WTC11 (cell line): ENCODE measurements at regions not wholly inside any gene's neighbourhood (a gene's known extent, or its start where the extent isn't known, plus 50 kb on each side); places are given as distances from the start of the nearest gene placed in this dataset.

Experiments used
- ATAC-seq: fragments of 200-7000 bp; cut with Tn5 transposase; 2 replicates; pipeline ENCODE4 v1.10.0; 2021; ENCODE audit warnings: mild to moderate bottlenecking, moderate library complexity
- CTCF ChIA-PET: fragments of 300-600 bp; sonication (Branson Sonifier 250); formaldehyde crosslinking; loops from one replicate; lab custom pipeline; 2021; ENCODE audit warnings: antibody characterized with exemption; lab: Charles Lee
- POLR2A ChIA-PET: fragments of 350-600 bp; sonication (Branson Sonifier 250); formaldehyde crosslinking; loops from one replicate; lab custom pipeline; 2021; ENCODE audit warnings: antibody characterized with exemption; lab: Charles Lee
- DNase-seq: peaks from one replicate; pipeline ENCODE4 v3.0.0; 2021; ENCODE audit warnings: low spot score
- H3K27ac Mint-ChIP-seq: 2 replicates; pipeline ENCODE4 v1.8.0; 2021; ENCODE audit warnings: mixed read lengths
- H3K27me3 Mint-ChIP-seq: 2 replicates; pipeline ENCODE4 v1.8.0; 2021; ENCODE audit warnings: low read depth, mild to moderate bottlenecking, moderate library complexity, mixed read lengths
- H3K36me3 Mint-ChIP-seq: 2 replicates; pipeline ENCODE4 v1.8.0; 2021; ENCODE audit warnings: mixed read lengths
- H3K4me1 Mint-ChIP-seq: 2 replicates; pipeline ENCODE4 v1.8.0; 2022; ENCODE audit warnings: mixed read lengths
- H3K4me3 Mint-ChIP-seq: 2 replicates; pipeline ENCODE4 v1.8.0; 2021; ENCODE audit warnings: mild to moderate bottlenecking, moderate library complexity, mixed read lengths
- H3K9me3 Mint-ChIP-seq: 2 replicates; pipeline ENCODE4 v1.8.0; 2021; ENCODE audit warnings: mixed read lengths
- CREM ChIP-seq: sonication (generic); formaldehyde crosslinking; IDR thresholded peaks from 2 replicates; pipeline ENCODE4 v1.8.1; 2022; ENCODE audit warnings: mild to moderate bottlenecking, missing genetic modification reagents, moderate library complexity
- ELF4 ChIP-seq: sonication (generic); formaldehyde crosslinking; IDR thresholded peaks from 2 replicates; pipeline ENCODE4 v1.8.1; 2022; ENCODE audit warnings: low read depth, mild to moderate bottlenecking, moderate library complexity, missing genetic modification reagents
- EMX1 ChIP-seq: fragments of 250-450 bp; sonication (Bioruptor Pico); IDR thresholded peaks from 2 replicates; pipeline ENCODE4 v1.8.0; 2021; ENCODE audit warnings: mild to moderate bottlenecking
- FOXJ3 ChIP-seq: sonication (generic); formaldehyde crosslinking; IDR thresholded peaks from 2 replicates; pipeline ENCODE4 v1.9.0; 2021; ENCODE audit warnings: missing genetic modification reagents, mild to moderate bottlenecking, borderline replicate concordance
- FOXP4 ChIP-seq: sonication (generic); formaldehyde crosslinking; IDR thresholded peaks from 2 replicates; pipeline ENCODE4 v1.8.0; 2022; ENCODE audit warnings: mild to moderate bottlenecking, missing genetic modification reagents
- GTF2I ChIP-seq: fragments of 250-450 bp; sonication (Bioruptor Pico); conservative IDR thresholded peaks from 2 replicates; pipeline ENCODE4 v1.4.0; 2021; ENCODE audit warnings: mild to moderate bottlenecking
- HMGXB4 ChIP-seq: sonication (generic); formaldehyde crosslinking; IDR thresholded peaks from 2 replicates; pipeline ENCODE4 v1.8.1; 2023; ENCODE audit warnings: mild to moderate bottlenecking, moderate library complexity, missing genetic modification reagents
- JUN ChIP-seq: sonication (generic); formaldehyde crosslinking; IDR thresholded peaks from 2 replicates; pipeline ENCODE4 v1.8.0; 2023; ENCODE audit warnings: mild to moderate bottlenecking, missing genetic modification reagents
- NFATC4 ChIP-seq: fragments of 250-450 bp; sonication (Bioruptor Pico); IDR thresholded peaks from 2 replicates; pipeline ENCODE4 v1.9.0; 2021; ENCODE audit warnings: mild to moderate bottlenecking
- NFYB ChIP-seq: sonication (generic); formaldehyde crosslinking; conservative IDR thresholded peaks from 2 replicates; pipeline ENCODE4 v1.8.0; 2022; ENCODE audit warnings: low read depth, missing genetic modification reagents
- SMAD3 ChIP-seq: sonication (generic); formaldehyde crosslinking; IDR thresholded peaks from 2 replicates; pipeline ENCODE4 v1.8.0; 2022; ENCODE audit warnings: missing genetic modification reagents, mild to moderate bottlenecking, borderline replicate concordance
- SMAD4 ChIP-seq: sonication (generic); formaldehyde crosslinking; IDR thresholded peaks from 2 replicates; pipeline ENCODE4 v1.8.0; 2022; ENCODE audit warnings: mild to moderate bottlenecking, missing genetic modification reagents
- ZBTB43 ChIP-seq: sonication (generic); formaldehyde crosslinking; IDR thresholded peaks from 2 replicates; pipeline ENCODE4 v1.8.1; 2023; ENCODE audit warnings: mild to moderate bottlenecking, missing genetic modification reagents
- ZMAT4 ChIP-seq: fragments of 250-450 bp; sonication (Bioruptor Pico); IDR thresholded peaks from 2 replicates; pipeline ENCODE4 v1.9.0; 2021; ENCODE audit warnings: mild to moderate bottlenecking
- ZNF121 ChIP-seq: sonication (generic); formaldehyde crosslinking; IDR thresholded peaks from 2 replicates; pipeline ENCODE4 v1.8.0; 2023; ENCODE audit warnings: missing genetic modification reagents
- ZNF138 ChIP-seq: sonication (generic); formaldehyde crosslinking; conservative IDR thresholded peaks from 2 replicates; pipeline ENCODE4 v1.8.1; 2022; ENCODE audit warnings: mild to moderate bottlenecking, moderate library complexity, missing genetic modification reagents
- ZNF416 ChIP-seq: fragments of 250-450 bp; sonication (Bioruptor Pico); IDR thresholded peaks from 2 replicates; pipeline ENCODE4 v1.9.0; 2021; ENCODE audit warnings: mild to moderate bottlenecking, inconsistent platforms
- ZNF512 ChIP-seq: sonication (generic); formaldehyde crosslinking; IDR thresholded peaks from 2 replicates; pipeline ENCODE4 v1.8.1; 2022; ENCODE audit warnings: missing genetic modification reagents, borderline replicate concordance
- TF ChIP-seq, protein P1 (sequence below): sonication (generic); formaldehyde crosslinking; IDR thresholded peaks from 2 replicates; pipeline ENCODE4 v1.8.0; 2022; ENCODE audit warnings: mild to moderate bottlenecking, missing genetic modification reagents
- TF ChIP-seq, protein P2 (sequence below): sonication (generic); formaldehyde crosslinking; conservative IDR thresholded peaks from 2 replicates; pipeline ENCODE4 v1.8.1; 2023; ENCODE audit warnings: mild to moderate bottlenecking, low read depth, missing genetic modification reagents, moderate library complexity

DNA sequence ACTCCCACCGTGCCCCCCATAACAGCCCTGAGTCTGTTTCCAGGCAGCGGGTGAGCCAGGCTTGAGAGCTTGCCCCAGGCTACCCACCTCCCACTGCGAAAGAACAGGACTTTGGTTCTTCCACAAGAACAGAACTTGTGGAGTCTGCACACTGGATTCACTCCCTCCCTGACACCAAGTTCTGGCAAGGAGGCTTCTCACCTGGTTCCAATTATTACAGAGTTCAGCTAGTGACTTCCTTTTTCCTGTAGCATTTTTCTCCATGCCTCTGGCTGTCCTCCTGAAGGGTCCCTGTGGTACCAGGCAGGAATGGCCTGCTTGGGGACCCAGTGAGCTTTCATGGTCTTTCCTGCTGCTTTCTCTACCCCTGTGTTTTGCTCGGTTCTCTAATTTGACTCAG, 208.6 kb upstream of the SFRP2 start:
- H3K9me3 Mint-ChIP-seq: peaks cover 34% of the 10 kb centered on the region
- 0 out of 2 replicates have a peak, but pooled peaks cover 3% of the 10 kb centered on the region for H3K4me1 Mint-ChIP-seq
- H3K27ac Mint-ChIP-seq: no peak overlapping the region
- ATAC-seq (no peak), DNase-seq (no peak)
- ChIA-PET POLR2A (no interaction called here), CTCF (no interaction called here)
- no peaks in the 10 kb centered on the region for H3K36me3 Mint-ChIP-seq
- no peak overlapping the region for H3K4me3 Mint-ChIP-seq
- no peaks in the 10 kb centered on the region; the same call in 1 of the 2 replicates for H3K27me3 Mint-ChIP-seq
- TF ChIP-seq ZNF121 (CRISPR knock-in tag): no peak
- no peak for TF ChIP-seq ZBTB43 (CRISPR knock-in tag)
- TF ChIP-seq JUN (CRISPR knock-in tag): no peak
- TF ChIP-seq ZMAT4 (CRISPR knock-in tag): no peak
- TF ChIP-seq, protein P1, sequence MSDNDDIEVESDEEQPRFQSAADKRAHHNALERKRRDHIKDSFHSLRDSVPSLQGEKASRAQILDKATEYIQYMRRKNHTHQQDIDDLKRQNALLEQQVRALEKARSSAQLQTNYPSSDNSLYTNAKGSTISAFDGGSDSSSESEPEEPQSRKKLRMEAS (CRISPR knock-in tag): no peak
- TF ChIP-seq ZNF138 (CRISPR knock-in tag): no peak
- no peak for TF ChIP-seq NFATC4
- no peak for TF ChIP-seq GTF2I (CRISPR knock-in tag)
- no peak for TF ChIP-seq NFYB (CRISPR knock-in tag)
- no peak for TF ChIP-seq ZNF512 (CRISPR knock-in tag)
- TF ChIP-seq HMGXB4: no peak
- TF ChIP-seq ELF4 (CRISPR knock-in tag): no peak
- TF ChIP-seq, protein P2, sequence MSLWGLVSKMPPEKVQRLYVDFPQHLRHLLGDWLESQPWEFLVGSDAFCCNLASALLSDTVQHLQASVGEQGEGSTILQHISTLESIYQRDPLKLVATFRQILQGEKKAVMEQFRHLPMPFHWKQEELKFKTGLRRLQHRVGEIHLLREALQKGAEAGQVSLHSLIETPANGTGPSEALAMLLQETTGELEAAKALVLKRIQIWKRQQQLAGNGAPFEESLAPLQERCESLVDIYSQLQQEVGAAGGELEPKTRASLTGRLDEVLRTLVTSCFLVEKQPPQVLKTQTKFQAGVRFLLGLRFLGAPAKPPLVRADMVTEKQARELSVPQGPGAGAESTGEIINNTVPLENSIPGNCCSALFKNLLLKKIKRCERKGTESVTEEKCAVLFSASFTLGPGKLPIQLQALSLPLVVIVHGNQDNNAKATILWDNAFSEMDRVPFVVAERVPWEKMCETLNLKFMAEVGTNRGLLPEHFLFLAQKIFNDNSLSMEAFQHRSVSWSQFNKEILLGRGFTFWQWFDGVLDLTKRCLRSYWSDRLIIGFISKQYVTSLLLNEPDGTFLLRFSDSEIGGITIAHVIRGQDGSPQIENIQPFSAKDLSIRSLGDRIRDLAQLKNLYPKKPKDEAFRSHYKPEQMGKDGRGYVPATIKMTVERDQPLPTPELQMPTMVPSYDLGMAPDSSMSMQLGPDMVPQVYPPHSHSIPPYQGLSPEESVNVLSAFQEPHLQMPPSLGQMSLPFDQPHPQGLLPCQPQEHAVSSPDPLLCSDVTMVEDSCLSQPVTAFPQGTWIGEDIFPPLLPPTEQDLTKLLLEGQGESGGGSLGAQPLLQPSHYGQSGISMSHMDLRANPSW (CRISPR knock-in tag): no peak
- TF ChIP-seq EMX1 (CRISPR knock-in tag): no peak
- no peak for TF ChIP-seq SMAD3
- TF ChIP-seq SMAD4 (CRISPR knock-in tag): no peak
- TF ChIP-seq ZNF416 (CRISPR knock-in tag): no peak
- no peak for TF ChIP-seq FOXP4 (CRISPR knock-in tag)
- TF ChIP-seq CREM (CRISPR knock-in tag): no peak
- TF ChIP-seq FOXJ3 (CRISPR knock-in tag): no peak
- TF ChIP-seq, all 79 proteins: peak for 0
